IgD-negative memory B cell (primary cell): ENCODE measurements at regions not wholly inside any gene's neighbourhood (a gene's known extent, or its start where the extent isn't known, plus 50 kb on each side); places are given as distances from the start of the nearest gene placed in this dataset.
"Not testable (repeated sequence)": the region's sequence is repeated elsewhere in the genome, so short reads cannot be mapped to it uniquely, and the experiment has no call there.

Experiments
- H3K27ac Mint-ChIP-seq, 3 donors: one replicate each; pipeline ENCODE4 v1.8.0; 2020 to 2022; ENCODE audit warnings: mild to moderate bottlenecking in 3 of 3, mixed read lengths in 3 of 3, moderate library complexity in 1 of 3
- H3K27me3 Mint-ChIP-seq: one replicate; pipeline ENCODE4 v1.8.0; 2021; ENCODE audit warnings: mixed read lengths
- H3K36me3 Mint-ChIP-seq: one replicate; pipeline ENCODE4 v1.8.0; 2020; ENCODE audit warnings: mild to moderate bottlenecking, mixed read lengths
- H3K4me1 Mint-ChIP-seq, 3 donors: one replicate each; pipeline ENCODE4 v1.8.0; 2020 to 2022; ENCODE audit warnings: mixed read lengths in 3 of 3, mild to moderate bottlenecking in 1 of 3
- H3K4me3 Mint-ChIP-seq, 4 donors: one replicate each; pipeline ENCODE4 v1.8.0; 2020 to 2022; ENCODE audit warnings: mild to moderate bottlenecking in 4 of 4, mixed read lengths in 4 of 4, moderate library complexity in 3 of 4
- H3K9me3 Mint-ChIP-seq, 3 donors: one replicate each; pipeline ENCODE4 v1.8.0; 2020 to 2021; ENCODE audit warnings: mixed read lengths in 3 of 3, mild to moderate bottlenecking in 1 of 3

DNA sequence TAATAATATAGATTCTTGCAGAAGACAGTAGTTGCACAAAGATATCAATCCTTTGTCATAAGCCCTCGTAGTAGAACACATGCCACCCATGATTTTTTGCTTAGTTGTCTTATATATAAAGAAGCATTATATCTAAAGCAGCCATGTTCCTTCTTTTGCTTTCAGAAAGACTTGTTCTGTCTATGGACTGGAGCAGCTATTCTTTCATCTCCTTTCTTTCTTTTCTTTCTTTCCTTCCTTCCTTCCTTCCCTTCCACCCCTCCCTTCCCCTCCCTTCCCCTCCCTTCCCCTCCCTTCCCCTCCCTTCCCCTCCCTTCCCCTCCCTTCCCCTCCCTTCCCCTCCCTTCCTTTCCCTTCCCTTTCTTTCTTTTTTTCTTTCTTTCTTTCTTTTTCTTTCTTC is 104.0 kb upstream of the HS3ST4 start:
- Mint-ChIP-seq H3K4me3 (no peak overlapping the region), H3K27me3 (peaks cover 1% of the 10 kb centered on the region), H3K36me3 (no peaks in the 10 kb centered on the region), H3K9me3 (peaks cover 0 to 4% (median 3%) of the 10 kb centered on the region in 3 donors), H3K4me1 (no peaks in the 10 kb centered on the region), H3K27ac (no peak overlapping the region)

DNA sequence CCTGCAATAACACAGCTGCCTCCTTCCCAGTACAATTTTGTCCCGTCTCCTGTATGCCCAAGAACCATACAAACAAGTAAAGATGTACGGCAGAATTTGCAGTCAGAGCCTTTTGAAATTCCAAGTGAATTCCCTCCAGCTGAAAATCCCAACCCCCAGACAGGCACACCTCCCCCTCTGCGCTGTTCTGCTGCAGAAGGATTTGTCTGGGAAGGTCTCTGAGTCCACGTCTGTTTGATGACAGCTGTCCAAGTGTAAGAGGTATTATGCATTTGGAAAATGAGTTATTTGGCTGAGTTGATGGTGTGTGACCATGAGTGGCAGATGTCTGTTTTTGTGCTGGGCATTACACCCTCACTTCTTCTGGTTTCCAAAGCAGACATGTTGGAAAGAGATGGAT is 104.9 kb upstream of the HS3ST4 start:
- H3K27me3 Mint-ChIP-seq, result peaks cover 1% of the 10 kb centered on the region
- H3K9me3 Mint-ChIP-seq, result peaks cover 2 to 4% (median 3%) of the 10 kb centered on the region in 3 donors
- H3K4me1 Mint-ChIP-seq, result no peaks in the 10 kb centered on the region
- no peak overlapping the region for H3K4me3 Mint-ChIP-seq
- H3K27ac Mint-ChIP-seq, result no peak overlapping the region
- H3K36me3 Mint-ChIP-seq, result no peaks in the 10 kb centered on the region

DNA sequence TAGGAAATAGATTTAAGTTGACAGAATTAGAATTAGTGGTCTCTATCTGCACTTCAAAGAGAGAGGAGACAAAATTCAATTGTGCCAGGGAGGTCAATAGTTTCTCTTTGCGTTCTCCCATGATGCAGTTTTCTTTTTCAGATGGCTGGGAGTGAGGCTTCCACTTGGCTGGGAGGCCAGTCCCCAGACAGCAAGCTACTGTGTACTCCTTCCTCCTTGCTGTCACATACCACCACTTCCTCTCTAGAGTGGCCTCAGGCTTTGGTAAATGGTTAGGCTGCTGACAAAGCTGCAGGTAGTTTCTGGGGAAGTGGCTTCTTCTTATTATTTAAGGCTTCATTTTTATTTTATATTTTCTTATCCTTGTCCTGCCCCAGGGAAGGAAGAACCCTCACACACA is 106.2 kb upstream of the HS3ST4 start:
- Mint-ChIP-seq H3K4me1 (no peaks in the 10 kb centered on the region), H3K4me3 (no peak overlapping the region), H3K27me3 (peaks cover 1% of the 10 kb centered on the region), H3K9me3 (peaks cover 1 to 3% (median 2%) of the 10 kb centered on the region in 3 donors), H3K36me3 (no peaks in the 10 kb centered on the region), H3K27ac (no peak overlapping the region)

DNA sequence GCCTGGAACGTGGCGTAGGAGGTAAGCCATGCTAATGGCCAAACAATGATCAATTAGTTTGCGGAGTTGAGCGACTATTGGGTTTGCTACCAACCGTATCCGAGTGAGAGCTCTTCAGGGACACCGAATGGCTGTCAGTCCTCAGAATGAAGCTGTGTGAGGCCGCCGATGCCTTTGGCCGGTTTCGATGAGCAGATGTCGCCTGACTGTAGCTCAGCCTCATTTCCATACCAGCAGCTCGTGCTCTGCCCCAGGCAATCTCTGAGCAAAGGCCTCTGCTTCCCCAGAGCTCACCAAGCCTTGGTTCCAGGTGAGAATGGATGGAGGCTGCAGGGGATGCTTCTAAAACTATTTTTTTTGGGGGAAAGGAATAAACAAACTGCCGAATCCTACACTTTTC is 111.7 kb upstream of the HS3ST4 start:
- Mint-ChIP-seq H3K9me3 (peaks cover 0 to 4% (median 4%) of the 10 kb centered on the region in 3 donors), H3K27me3 (no peaks in the 10 kb centered on the region), H3K36me3 (no peaks in the 10 kb centered on the region), H3K4me1 (no peaks in the 10 kb centered on the region), H3K27ac (no peak overlapping the region), H3K4me3 (no peak overlapping the region)

DNA sequence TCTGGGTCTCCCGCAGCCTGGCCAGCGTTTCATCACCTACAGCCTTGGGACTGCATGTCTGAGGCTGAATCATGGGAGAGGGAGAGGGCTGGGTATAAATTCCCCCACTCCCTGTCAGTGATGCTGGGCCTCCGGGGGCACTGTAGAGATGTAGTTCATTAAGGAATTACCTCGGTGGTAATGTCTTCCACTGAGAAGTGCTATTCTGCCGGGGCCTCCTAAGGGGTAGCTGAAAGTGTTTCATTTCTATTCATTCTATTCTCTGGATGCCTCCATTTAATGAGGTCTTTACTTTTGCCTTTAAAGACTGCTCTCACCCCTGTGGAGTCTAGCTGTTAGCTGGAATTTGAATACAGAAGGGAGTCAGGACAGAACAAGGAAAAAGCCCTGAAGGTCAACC is 116.4 kb upstream of the HS3ST4 start:
- no peak overlapping the region for H3K4me3 Mint-ChIP-seq
- H3K27me3 Mint-ChIP-seq, result no peaks in the 10 kb centered on the region
- no peaks in the 10 kb centered on the region for H3K36me3 Mint-ChIP-seq
- peaks cover 0 to 7% (median 2%) of the 10 kb centered on the region in 3 donors for H3K9me3 Mint-ChIP-seq
- H3K27ac Mint-ChIP-seq, result no peak overlapping the region
- no peaks in the 10 kb centered on the region for H3K4me1 Mint-ChIP-seq

DNA sequence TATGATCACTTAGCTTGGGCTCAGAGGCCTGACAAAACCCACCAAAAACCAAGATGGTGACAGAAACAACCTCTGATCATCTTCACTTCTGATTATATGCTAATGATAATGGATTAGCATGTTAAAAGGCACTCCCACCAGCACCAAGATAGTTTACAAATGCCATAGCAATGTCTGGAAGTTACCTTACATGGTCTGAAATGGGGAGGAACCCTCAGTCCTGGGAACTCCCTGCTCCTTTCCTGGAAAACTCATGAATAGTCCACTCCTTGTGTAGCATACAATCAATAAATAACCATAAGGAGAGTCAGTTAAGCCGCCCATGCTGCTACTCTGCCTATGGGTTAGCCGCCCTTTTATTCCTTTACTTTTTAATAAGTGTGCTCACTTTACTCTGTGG is 120.0 kb upstream of the HS3ST4 start:
- Mint-ChIP-seq H3K27me3 (no peaks in the 10 kb centered on the region), H3K36me3 (no peaks in the 10 kb centered on the region), H3K4me3 (no peak overlapping the region), H3K9me3 (peaks cover 2 to 7% (median 2%) of the 10 kb centered on the region in 3 donors), H3K27ac (peak overlapping the region in 1 of 3 donors; percentile 43), H3K4me1 (no peaks in the 10 kb centered on the region)

DNA sequence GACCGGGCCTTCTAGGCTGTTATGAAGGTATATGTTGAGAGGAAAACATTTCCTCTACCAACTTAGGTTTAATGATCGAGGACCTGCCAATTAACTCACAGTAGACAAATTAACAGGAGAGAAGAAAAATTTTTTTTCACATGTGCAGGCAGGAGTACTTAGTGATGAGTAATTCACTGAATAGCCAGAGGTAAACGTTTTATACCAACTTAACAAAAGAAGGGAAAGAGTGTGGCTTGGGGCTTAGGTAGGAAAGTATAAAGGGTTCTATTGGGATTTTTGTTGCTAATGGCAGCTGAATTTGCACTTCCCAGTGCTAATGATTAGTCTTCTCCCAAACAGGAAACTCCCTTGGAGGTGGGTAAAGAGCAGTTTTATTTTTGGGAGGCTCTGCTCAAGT is 121.6 kb upstream of the HS3ST4 start:
- no peaks in the 10 kb centered on the region for H3K4me1 Mint-ChIP-seq
- peaks cover 0 to 3% (median 2%) of the 10 kb centered on the region in 3 donors for H3K9me3 Mint-ChIP-seq
- no peak overlapping the region for H3K4me3 Mint-ChIP-seq
- no peaks in the 10 kb centered on the region for H3K36me3 Mint-ChIP-seq
- H3K27me3 Mint-ChIP-seq, result no peaks in the 10 kb centered on the region
- H3K27ac Mint-ChIP-seq, result no peak overlapping the region

DNA sequence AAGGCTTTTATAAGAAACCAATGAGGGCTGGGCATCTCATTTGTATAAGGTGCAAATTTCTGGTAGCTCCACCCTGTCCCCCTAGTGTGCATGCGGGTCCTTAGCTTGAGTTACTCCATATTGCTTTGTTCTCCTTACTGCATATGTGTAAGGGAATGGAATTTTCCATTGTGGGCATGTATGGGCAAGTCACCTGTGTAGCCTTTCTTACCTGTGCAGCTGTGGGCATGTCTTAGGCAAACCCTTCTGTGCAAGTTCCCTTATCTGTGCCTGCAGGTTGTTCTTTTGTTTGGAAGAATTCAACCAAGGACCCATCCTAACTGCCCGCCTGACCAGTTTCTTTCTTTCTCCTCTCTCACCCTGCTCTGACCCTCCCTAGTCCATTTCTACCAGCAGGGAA is 122.8 kb upstream of the HS3ST4 start:
- H3K9me3 Mint-ChIP-seq, result peaks cover 0 to 3% (median 2%) of the 10 kb centered on the region in 3 donors
- H3K36me3 Mint-ChIP-seq, result no peaks in the 10 kb centered on the region
- no peaks in the 10 kb centered on the region for H3K4me1 Mint-ChIP-seq
- no peaks in the 10 kb centered on the region for H3K27me3 Mint-ChIP-seq
- H3K4me3 Mint-ChIP-seq, result no peak overlapping the region
- H3K27ac Mint-ChIP-seq, result peak overlapping the region in 1 of 3 donors; percentile 47

DNA sequence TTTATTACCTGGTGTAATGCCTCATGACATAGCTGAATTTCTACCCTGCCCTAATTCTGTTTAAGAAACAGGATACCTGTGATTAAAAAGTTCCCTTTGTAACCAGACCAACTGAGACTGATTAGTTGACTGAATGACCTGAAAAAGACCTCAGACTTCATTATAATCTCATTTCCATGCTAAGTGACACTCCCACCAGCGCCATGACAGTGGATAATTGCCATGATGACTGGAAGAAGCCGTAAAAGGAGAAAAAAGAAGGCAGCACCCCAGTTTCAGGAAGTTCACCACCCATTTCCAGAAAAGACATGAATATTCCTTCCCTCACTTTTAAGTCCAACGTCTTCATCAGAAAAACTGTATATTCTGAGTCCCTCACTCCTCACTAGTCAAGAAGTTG is 125.6 kb upstream of the HS3ST4 start:
- H3K9me3 Mint-ChIP-seq, result peaks cover 0 to 12% (median 2%) of the 10 kb centered on the region in 3 donors
- no peak overlapping the region for H3K4me3 Mint-ChIP-seq
- H3K27ac Mint-ChIP-seq, result no peak overlapping the region
- no peaks in the 10 kb centered on the region for H3K36me3 Mint-ChIP-seq
- H3K4me1 Mint-ChIP-seq, result no peaks in the 10 kb centered on the region
- H3K27me3 Mint-ChIP-seq, result no peaks in the 10 kb centered on the region

DNA sequence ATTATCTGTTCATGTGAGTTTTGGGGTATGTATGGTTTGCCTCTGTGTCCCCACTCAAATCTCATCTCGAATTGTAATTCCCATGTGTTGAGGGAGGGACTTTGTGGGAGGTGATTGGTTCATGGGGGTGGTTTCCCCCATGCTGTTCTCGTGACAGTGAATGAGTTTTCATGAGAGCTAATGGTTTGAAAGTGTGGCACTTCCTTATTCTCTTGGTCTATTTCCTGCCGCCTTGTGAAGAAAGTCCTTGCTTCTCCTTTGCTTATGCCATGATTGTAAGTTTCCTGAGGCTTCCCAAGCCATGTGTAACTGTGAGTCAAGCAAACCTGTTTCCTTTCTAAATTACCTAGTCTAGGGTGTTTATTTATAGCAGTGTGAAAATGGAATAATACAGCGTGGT is 128.1 kb upstream of the HS3ST4 start:
- Mint-ChIP-seq H3K36me3 (peaks cover 1% of the 10 kb centered on the region), H3K9me3 (peaks cover 4 to 21% (median 10%) of the 10 kb centered on the region in 3 donors), H3K27ac (no peak overlapping the region), H3K27me3 (no peaks in the 10 kb centered on the region), H3K4me3 (no peak overlapping the region), H3K4me1 (no peaks in the 10 kb centered on the region)

DNA sequence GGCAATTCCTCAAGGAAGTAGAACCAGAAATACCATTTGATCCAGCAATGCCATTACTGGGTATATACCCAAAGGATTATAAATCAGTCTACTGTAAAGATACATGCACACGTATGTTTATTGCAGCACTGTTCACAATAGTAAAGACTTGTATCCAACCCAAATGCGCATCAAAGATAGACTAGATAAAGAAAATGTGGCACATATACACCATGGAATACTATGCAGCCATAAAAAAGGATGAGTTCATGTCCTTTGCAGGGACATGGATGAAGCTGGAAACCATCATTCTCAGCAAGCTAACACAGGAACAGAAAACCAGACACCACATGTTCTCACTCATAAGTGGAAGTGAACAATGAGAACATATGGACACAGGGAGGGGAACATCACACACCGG is 130.0 kb upstream of the HS3ST4 start:
- not testable (repeated sequence) for H3K36me3 Mint-ChIP-seq, H3K4me1 Mint-ChIP-seq, H3K27ac Mint-ChIP-seq, H3K27me3 Mint-ChIP-seq, H3K4me3 Mint-ChIP-seq
- peaks cover 3 to 21% (median 10%) of the 10 kb centered on the region in 3 donors for H3K9me3 Mint-ChIP-seq

DNA sequence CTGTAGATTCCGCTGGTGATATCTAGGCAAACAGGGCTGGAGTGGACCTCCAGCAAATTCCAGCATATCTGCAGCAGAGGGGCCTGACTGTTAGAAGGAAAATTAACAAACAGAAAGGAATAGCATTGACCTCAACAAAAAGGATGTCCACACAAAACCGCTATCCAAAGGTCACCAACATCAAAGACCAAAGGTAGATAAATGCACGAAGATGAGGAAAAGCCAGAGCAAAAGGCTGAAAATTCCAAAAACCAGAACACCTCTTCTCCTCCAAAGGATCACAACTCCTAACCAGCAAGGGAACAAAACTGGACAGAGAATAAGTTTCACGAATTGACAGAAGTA is 134.8 kb upstream of the HS3ST4 start:
- H3K4me3 Mint-ChIP-seq, H3K4me1 Mint-ChIP-seq, H3K27me3 Mint-ChIP-seq, H3K27ac Mint-ChIP-seq, H3K36me3 Mint-ChIP-seq: not testable (repeated sequence)
- peaks cover 5 to 19% (median 13%) of the 10 kb centered on the region in 3 donors for H3K9me3 Mint-ChIP-seq

DNA sequence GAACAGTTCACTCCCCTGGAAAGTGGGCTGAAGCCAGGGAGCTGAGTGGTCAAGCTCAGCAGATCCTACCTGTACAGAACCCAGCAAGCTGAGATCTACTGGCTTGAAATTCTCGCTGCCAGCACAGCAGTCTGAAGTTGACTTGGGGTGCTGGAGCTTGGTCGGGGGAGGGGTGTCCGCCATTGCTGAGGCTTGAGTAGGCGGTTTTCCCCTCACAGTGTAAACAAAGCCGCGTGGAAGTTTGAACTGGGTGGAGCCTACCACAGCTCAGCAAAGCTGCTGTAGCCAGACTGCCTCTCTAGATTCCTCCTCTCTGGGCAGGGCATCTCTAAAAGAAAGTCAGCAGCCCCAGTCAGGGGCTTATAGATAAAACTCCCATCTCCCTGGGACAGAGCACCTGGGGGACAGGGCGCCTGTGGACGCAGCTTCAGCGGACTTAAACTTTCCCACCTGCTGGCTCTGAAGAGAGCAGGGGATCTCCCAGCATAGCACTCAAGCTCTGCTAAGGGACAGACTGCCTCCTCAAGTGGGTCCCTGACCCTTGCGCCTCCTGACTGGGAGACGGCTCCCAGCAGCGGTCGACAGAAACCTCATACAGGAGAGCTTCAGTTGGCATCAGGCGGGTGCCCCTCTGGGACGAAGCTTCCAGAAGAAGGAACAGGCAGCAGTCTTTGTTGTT is 135.3 kb upstream of the HS3ST4 start:
- peaks cover 5 to 21% (median 13%) of the 10 kb centered on the region in 3 donors for H3K9me3 Mint-ChIP-seq
- H3K27ac Mint-ChIP-seq, H3K4me3 Mint-ChIP-seq, H3K36me3 Mint-ChIP-seq, H3K4me1 Mint-ChIP-seq, H3K27me3 Mint-ChIP-seq: not testable (repeated sequence)

DNA sequence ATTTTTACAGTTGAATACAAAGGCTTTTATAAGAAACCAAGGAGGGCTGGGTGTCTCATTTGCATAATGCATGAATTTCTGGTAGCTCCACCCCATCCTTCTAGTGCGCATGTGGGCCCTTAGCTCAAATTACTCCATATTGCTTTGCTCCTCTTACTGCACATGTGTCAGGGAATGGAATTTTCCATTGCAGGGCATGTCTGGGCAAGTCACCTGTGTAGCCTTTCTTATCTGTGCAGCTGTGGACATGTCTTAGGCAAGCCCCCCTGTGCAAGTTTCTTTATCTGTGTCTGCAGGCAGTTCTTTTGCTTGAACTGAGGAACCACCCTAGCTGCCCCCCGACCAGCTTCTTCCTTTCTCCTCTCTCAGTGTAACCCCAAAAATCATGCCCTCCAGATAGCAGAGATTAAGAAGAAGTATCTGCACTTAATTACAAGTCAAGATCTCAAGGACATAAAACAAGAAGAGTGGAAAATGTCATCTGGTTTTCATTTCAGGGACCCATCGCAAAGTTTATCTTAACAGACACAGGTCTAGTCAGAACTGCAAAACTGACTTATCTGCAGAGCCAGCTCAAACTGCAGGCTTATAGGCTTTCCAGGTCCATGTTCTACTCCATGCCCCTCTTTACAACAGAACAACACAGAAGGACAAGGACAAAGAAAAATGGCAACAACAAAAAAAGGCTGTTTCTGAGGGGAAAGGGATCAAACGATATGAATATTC is 137.9 kb upstream of the HS3ST4 start:
- Mint-ChIP-seq H3K9me3 (peaks cover 8 to 12% (median 9%) of the 10 kb centered on the region in 3 donors), H3K36me3 (no peaks in the 10 kb centered on the region), H3K4me1 (no peaks in the 10 kb centered on the region), H3K27ac (no peak overlapping the region), H3K27me3 (peaks cover 5% of the 10 kb centered on the region), H3K4me3 (no peak overlapping the region)

DNA sequence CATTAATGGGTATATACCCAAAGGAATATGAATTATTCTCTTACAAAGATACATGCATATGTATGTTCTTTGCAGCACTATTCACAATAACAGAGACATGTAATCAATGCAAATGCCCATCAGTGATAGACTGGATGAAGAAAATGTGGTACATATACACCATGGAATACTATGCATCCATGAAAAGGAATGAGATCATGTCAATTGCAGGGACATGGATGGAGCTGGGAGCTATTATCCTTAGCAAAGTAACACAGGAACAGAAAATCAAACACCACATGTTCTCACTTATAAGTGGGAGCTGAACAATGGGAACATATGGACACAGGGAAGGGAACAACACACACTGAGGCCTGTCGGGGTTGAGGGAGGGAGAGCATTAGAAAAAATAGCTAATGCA is 141.1 kb upstream of the HS3ST4 start:
- peaks cover 7 to 12% (median 9%) of the 10 kb centered on the region in 3 donors for H3K9me3 Mint-ChIP-seq
- H3K27ac Mint-ChIP-seq, result no peak overlapping the region
- no peaks in the 10 kb centered on the region for H3K4me1 Mint-ChIP-seq
- no peaks in the 10 kb centered on the region for H3K36me3 Mint-ChIP-seq
- peaks cover 3% of the 10 kb centered on the region for H3K27me3 Mint-ChIP-seq
- H3K4me3 Mint-ChIP-seq, result no peak overlapping the region

DNA sequence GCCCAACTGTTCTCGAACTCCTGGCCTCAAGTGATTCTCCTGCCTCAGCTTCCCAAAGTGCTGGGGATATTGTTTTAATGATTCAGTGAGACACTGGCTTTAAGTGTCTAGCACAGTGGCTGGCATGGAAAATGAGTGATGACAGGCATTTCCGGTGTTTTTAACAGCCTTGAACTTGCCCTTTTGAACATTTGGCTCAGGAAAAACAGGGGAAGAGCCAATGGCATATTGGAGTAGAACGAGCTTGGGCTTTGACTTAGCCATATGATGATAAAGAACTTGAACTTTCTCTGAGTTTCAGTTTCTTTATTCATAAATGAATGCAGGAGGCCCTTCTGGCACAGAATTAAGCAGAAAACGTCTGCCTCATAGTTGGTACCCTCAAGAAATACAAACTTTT is 145.0 kb upstream of the HS3ST4 start:
- Mint-ChIP-seq H3K27ac (no peak overlapping the region), H3K4me3 (no peak overlapping the region), H3K27me3 (peaks cover 1% of the 10 kb centered on the region), H3K4me1 (no peaks in the 10 kb centered on the region), H3K9me3 (peaks cover 5 to 8% (median 7%) of the 10 kb centered on the region in 3 donors), H3K36me3 (no peaks in the 10 kb centered on the region)
